CD4-positive, alpha-beta T cell treated with Interleukin-17A for 4 hours (primary cell): ENCODE measurements at regions not wholly inside any gene's neighbourhood (a gene's known extent, or its start where the extent isn't known, plus 50 kb on each side); places are given as distances from the start of the nearest gene placed in this dataset.

Experiments used
- DNase-seq: peaks from one replicate; pipeline ENCODE4 v3.0.0-alpha.2; 2020; ENCODE audit warnings: mixed read lengths

GRCh38 chr6:11292594-11293236 lies 60.2 kb upstream of the NEDD9 start:
- no peak for DNase-seq

- DNase-seq = no peak
Observed at GRCh38 chr6:11292091-11292490, 59.6 kb upstream of the NEDD9 start.

GRCh38 chr6:11291582-11291981 lies 59.1 kb upstream of the NEDD9 start:
- no peak for DNase-seq

GRCh38 chr6:11290027-11290426 lies 57.6 kb upstream of the NEDD9 start:
- no peak for DNase-seq

GRCh38 chr6:11288065-11288464 lies 55.6 kb upstream of the NEDD9 start:
- DNase-seq = no peak

- DNase-seq = no peak
Observed at GRCh38 chr6:11284996-11285395, 52.5 kb upstream of the NEDD9 start.

- no peak for DNase-seq
Observed at GRCh38 chr6:11283629-11284028, 51.2 kb upstream of the NEDD9 start.

- no peak for DNase-seq
Observed at GRCh38 chr6:11282875-11283274, 50.4 kb upstream of the NEDD9 start.
